ENCODE measurements at regions not wholly inside any gene's neighbourhood (a gene's known extent, or its start where the extent isn't known, plus 50 kb on each side); places are given as distances from the start of the nearest gene placed in this dataset.

DNA sequence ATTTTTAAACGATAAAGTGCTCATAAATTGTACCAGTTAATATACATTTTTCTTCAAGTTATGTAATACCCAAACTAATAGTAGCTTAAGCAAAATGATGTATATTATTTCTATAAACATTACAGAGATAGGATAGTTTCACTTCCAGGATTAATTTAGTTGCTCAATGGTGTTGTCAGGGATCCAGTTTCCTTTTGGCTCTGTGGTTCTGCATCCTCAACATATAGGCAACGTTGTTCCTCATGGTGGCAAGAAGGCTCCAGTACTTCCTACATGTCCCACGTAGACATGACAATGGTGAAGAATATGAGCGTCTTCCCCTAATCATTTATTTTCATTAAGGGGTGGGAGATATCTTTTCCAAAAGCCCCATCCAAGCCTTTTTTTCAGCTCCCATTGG, 60.7 kb upstream of the DCD start:
- no peak for DNase-seq

DNA sequence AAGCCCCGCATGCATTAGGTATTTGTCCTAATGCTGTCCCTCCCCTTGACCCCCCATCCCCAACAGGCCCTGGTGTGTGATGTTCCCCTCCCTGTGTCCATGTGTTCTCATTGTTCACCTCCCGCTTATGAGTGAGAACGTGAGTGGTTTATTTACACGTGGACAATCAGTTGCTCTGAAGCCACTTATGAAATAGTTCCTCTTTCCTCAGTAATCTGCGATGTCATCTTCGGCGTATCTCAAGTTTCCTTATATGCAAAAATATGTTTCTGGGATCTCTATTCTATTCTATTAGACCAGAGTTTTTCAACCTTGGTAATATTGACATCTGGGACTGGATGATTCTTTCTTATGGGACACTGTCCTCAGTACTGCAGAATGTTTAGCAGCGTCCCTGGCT, 56.0 kb upstream of the DCD start:
- no peak for DNase-seq

DNA sequence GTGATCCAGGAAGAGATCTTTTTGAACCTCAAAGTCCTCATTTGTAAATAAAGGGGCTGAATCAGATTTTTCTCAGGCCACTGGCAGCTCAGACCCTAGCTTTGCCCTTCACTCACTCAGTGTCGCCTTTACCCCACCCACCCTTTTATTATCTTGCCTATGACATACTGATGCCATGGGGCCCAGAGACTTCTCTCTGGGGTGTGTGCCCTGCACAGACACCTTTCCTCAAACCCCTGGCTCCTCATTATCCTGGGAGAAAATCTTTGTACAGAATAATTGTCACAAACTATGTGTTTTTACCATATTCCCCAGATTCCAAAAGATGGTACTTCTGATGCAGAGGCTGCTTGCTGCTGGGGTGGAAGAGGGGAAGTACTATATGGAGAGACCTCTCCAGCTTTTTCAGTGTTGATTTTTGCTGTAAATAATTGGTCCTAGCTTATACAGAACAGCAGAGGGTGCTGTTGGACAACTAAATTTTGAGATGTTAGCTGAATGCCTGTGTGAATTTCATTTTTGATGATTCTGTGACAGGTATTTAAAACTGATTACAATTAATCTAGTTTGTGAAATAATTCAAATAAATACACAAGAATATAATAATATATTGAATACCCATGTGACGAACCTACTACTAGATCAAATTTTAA, 53.9 kb upstream of the DCD start:
- no peak for DNase-seq

DNA sequence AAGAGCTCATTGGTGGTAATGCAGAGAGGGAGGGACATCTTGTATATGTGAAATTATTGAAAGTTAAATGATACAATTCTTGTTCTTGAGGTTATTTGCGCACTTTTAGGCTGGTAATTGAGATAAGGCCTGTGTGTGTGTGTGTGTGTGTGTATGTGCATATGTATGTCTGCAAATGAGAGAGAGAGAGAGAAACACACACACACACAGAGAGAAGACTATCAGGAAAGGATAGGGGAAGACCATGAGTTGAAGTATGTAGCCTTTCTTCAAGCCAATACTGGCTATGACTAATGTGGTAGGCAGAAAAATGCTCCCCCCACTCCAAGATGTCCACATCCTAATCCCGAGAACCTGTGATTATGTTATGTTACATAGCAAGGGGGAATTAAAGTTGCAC, 52.7 kb upstream of the DCD start:
- no peak for DNase-seq

DNA sequence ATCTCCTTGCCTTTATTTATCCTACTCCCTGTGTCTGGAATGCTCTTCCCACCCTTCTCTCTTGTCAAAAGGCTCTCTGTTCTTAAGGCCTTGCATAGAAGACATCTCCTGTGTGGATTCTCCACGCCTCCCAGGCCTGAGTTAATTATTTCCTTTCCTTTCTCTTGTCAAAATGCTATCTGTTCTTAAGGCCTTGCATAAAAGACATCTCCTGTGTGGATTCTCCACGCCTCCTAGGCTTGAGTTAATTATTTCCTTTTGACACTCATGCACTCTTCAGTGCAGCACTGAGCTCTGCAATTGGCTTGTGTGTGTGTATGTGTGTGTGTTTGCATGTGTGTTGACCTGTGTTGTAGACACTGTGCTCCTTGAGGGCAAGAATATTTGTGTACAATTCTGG, 52.1 kb upstream of the DCD start:
- DNase-seq: no peak

Data from activated CD8-positive, alpha-beta memory T cell treated with anti-CD3 and anti-CD28 coated beads, Interleukin-2, amount 50 U/mL, for 4 hours (primary cell).